A549 (cell line): ENCODE measurements at regions not wholly inside any gene's neighbourhood (a gene's known extent, or its start where the extent isn't known, plus 50 kb on each side); places are given as distances from the start of the nearest gene placed in this dataset.
"Not testable (repeated sequence)": the region's sequence is repeated elsewhere in the genome, so short reads cannot be mapped to it uniquely, and the experiment has no call there.

ENCODE experiments used
- CBX2 ChIP-seq: fragments of 200-600 bp; sonication (generic); IDR thresholded peaks from 2 replicates; pipeline ENCODE4 v1.6.1; 2016; ENCODE audit warnings: low read depth, mild to moderate bottlenecking, borderline replicate concordance
- CTCF ChIP-seq: fragments of >200 bp; sonication (Bioruptor Twin); formaldehyde crosslinking; IDR thresholded peaks from 3 replicates; pipeline ENCODE4 v1.5.1; 2016
- KDM1A ChIP-seq: fragments of 200-600 bp; sonication (generic); IDR thresholded peaks from 2 replicates; pipeline ENCODE4 v1.6.1; 2016; ENCODE audit warnings: low read depth, mild to moderate bottlenecking
- MAZ ChIP-seq: fragments of 150-350 bp; IDR thresholded peaks from 2 replicates; pipeline ENCODE4 v1.6.1; 2014; ENCODE audit warnings: antibody characterized with exemption, low read depth, low read length, borderline replicate concordance
- PHF8 ChIP-seq: fragments of 200-600 bp; sonication (generic); IDR thresholded peaks from 2 replicates; pipeline ENCODE4 v1.6.1; 2016; ENCODE audit warnings: low read depth, mild to moderate bottlenecking, antibody characterized with exemption, moderate library complexity, borderline replicate concordance
- POLR2A ChIP-seq: IDR thresholded peaks from 2 replicates; pipeline ENCODE4 v1.6.1; 2012; ENCODE audit warnings: mild to moderate bottlenecking, low read length
- RAD21 ChIP-seq, 2 experiments: fragments of >200 bp in 1 of 2; sonication (Bioruptor Twin) in 1 of 2; formaldehyde crosslinking in 1 of 2; IDR thresholded peaks in 1 of 2; conservative IDR thresholded peaks in 1 of 2; 2 replicates in 1 of 2; 3 replicates in 1 of 2; pipeline ENCODE4 v1.6.1; 2012 to 2018; ENCODE audit warnings: inconsistent platforms in 1 of 2
- USF2 ChIP-seq: fragments of 450-650 bp; IDR thresholded peaks from 2 replicates; pipeline ENCODE4 v1.6.1; 2014; ENCODE audit warnings: antibody characterized with exemption

GRCh38 chr9:73445384-73445783, 293.7 kb downstream of the ANXA1 start:
- TF ChIP-seq RAD21 (conservative IDR thresholded peaks at IDR 0.05 in 1 of 2, IDR thresholded peaks at IDR 0.05 in 1 of 2); CTCF; KDM1A; MAZ; USF2; CBX2; POLR2A; PHF8: not testable (repeated sequence)
